GM21423 (cell line): ENCODE measurements at regions not wholly inside any gene's neighbourhood (a gene's known extent, or its start where the extent isn't known, plus 50 kb on each side); places are given as distances from the start of the nearest gene placed in this dataset.

Experiments used
- ATAC-seq: cut with Tn5 transposase; IDR thresholded peaks from one replicate; pipeline ENCODE4 v1.9.1; 2021; ENCODE audit warnings: mild to moderate bottlenecking, moderate library complexity; ENCODE audit not compliant: unreplicated experiment

GRCh38 chr17:79164408-79164807 lies 89.8 kb downstream of the ENGASE start:
- ATAC-seq = no peak

- no peak for ATAC-seq
These were observed 88.4 kb downstream of the ENGASE start for GRCh38 chr17:79163071-79163470.

- no peak for ATAC-seq
These were observed 87.7 kb downstream of the ENGASE start for GRCh38 chr17:79162012-79162963.

- no peak for ATAC-seq
These were observed 86.5 kb downstream of the ENGASE start for GRCh38 chr17:79160980-79161636.

- no peak for ATAC-seq
These were observed 85.3 kb downstream of the ENGASE start for GRCh38 chr17:79159926-79160325.

- ATAC-seq = no peak
These were observed 84.8 kb downstream of the ENGASE start for GRCh38 chr17:79159471-79159870.

- ATAC-seq = no peak
These were observed 82.0 kb downstream of the ENGASE start for GRCh38 chr17:79156463-79157095.

GRCh38 chr17:79155701-79156100 lies 81.1 kb downstream of the ENGASE start:
- no peak for ATAC-seq

- no peak for ATAC-seq
These were observed 80.4 kb downstream of the ENGASE start for GRCh38 chr17:79154951-79155585.

GRCh38 chr17:79154446-79154845 lies 79.8 kb downstream of the ENGASE start:
- no peak for ATAC-seq

GRCh38 chr17:79153367-79154130 lies 78.9 kb downstream of the ENGASE start:
- no peak for ATAC-seq

- ATAC-seq = no peak
These were observed 78.0 kb downstream of the ENGASE start for GRCh38 chr17:79152636-79153035.

- ATAC-seq = no peak
These were observed 77.5 kb downstream of the ENGASE start for GRCh38 chr17:79152110-79152509.

GRCh38 chr17:79150799-79151198 lies 76.2 kb downstream of the ENGASE start:
- ATAC-seq = no peak

- ATAC-seq = no peak
These were observed 75.6 kb downstream of the ENGASE start for GRCh38 chr17:79150035-79150733.

- no peak for ATAC-seq
These were observed 74.0 kb downstream of the ENGASE start for GRCh38 chr17:79148584-79148983.

GRCh38 chr17:79147746-79148506 lies 73.3 kb downstream of the ENGASE start:
- ATAC-seq = no peak

GRCh38 chr17:79146562-79146961 lies 71.9 kb downstream of the ENGASE start:
- ATAC-seq = no peak

GRCh38 chr17:79145548-79145947 lies 70.9 kb downstream of the ENGASE start:
- ATAC-seq = no peak
